ENCODE measurements at regions not wholly inside any gene's neighbourhood (a gene's known extent, or its start where the extent isn't known, plus 50 kb on each side); places are given as distances from the start of the nearest gene placed in this dataset.
A peak's percentile ranks its signal among the peaks of the same experiment; 100 is the strongest.
"Not testable (repeated sequence)": the region's sequence is repeated elsewhere in the genome, so short reads cannot be mapped to it uniquely, and the experiment has no call there.

DNA sequence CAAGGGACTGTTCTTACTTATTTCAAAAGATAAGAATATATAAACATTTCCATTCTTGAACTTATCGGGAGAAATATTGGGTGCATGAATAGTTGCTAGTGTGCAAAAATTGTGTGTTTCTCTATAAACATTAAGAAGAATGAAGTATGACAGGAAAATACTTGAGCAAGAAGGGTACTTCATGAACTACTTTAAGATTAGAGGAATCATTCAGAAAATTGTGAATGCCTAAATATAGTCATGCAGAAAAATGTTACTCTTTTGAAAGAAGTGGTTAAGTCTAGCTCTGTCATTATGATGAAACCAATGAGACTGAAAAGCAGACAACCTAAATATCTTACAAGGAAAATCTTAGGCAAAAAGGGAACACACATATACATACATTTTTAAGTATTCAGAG, 207.8 kb upstream of the PCDH18 start:
- DNase-seq (ENCODE audit: low spot score) = no peak

DNA sequence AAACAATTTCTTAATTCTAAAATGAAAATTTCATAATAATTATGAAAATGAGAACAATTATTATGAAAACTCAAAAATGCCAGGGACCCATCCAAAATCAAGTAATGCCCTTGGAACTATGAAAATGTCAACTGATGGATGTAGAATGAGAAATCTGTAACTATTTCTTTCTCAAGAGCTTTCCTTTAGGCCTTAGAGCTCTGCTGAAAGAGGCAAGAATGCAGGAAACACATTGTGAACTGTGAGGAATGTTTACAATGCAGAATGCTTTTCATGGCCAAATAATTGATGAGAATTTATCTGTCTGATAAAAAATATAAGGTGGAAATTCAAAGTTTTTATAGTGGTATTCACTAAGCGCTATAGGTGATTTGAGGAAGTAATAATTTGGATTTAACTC, 207.1 kb upstream of the PCDH18 start:
- no peak for DNase-seq (ENCODE audit: low spot score)

DNA sequence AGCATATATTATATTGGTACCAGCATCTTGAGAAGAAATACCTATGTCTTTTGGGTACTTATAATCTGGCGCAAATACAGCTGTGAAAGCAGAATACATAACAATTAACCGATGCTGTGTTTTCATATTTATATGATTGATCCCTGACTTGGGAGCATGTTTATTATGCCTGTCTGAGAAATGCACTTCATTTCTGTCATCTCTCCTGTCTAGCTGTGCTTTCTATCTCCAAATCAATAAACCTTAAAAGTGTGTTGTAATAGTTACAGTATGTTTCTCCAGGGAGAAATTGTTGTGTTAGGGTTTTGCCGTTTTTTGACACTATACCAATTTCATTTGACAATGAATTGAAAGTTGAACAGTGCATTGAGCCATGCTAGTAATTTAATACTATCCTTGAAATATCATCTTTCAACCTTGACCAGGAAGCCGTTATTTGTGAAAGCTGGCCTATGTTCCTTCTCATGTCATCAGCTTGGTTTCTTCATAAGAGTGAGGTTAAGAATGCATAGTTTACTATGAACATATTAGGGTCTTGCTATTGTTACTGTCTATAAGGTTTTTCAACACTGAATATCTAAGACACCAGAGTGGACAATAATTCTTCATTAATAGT, 206.2 kb upstream of the PCDH18 start:
- no peak for DNase-seq (ENCODE audit: low spot score)

DNA sequence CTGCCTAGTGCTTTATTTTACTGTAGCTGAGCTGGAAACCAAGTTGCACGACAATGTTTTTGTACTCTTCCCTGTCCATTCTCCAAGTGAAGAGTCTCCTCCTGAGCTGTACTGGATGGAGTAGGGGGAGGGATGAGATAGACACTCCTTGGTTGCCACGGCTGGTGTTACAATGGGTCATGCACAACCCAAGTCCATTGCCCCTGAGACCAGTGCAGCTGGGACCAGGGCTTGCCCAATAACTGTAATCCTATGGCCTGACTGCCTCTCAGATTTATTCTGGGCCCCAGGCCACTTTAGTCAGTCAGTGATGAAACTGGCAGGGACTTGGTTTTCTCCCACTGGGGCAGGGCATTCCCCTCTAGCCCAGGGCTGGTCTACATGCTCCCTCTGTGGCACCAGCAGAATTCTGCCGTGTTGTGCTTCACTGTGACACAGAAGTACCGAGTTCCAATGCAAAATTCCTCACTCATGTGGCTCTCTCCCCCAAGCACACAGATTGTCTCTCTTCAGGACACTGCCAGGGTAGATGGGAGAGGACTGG, 203.3 kb upstream of the PCDH18 start:
- no peak for DNase-seq (ENCODE audit: low spot score)

DNA sequence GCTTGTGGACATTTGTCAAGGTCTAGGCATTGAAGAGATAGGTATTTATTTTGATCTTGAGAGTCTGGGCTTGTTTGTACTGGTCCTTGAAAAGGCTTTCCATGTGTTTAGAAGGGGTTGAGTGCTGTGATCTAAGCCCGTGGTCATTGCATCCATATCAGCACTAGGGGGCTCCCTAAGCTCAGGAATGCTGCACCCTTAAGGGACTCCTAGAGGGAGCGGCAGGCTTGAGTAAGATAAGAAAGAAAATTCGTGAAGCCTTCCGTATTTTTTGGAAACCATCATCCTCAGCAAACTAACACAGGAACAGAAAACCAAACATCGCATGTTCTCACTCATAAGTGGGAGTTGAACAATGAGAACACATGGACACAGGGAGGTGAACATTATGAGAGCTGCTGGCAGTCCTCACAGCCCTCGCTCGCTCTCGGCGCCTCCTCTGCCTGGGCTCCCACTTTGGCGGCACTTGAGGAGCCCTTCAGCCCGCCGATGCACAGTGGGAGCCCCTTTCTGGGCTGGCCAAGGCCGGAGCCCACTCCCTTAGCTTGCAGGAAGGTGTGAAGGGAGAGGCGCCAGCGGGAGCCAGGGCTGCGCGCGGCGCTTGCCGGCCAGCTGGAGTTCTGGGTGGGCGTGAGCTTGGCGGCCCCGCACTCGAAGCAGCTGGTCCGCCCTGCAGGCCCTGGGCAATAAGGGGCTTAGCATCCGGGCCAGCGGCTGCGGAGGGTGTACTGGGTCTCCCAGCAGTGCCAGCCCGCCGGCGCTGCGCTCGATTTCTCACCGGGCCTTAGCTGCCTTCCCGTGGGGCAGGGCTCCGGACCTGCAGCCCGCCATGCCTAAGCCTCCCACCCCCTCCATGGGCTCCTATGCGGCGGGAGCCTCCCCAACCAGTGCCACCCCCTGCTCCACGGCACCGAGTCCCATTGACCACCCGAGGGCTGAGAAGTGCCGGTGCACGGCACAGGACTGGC, 201.2 kb upstream of the PCDH18 start:
- not testable (repeated sequence) for DNase-seq (ENCODE audit: low spot score)

DNA sequence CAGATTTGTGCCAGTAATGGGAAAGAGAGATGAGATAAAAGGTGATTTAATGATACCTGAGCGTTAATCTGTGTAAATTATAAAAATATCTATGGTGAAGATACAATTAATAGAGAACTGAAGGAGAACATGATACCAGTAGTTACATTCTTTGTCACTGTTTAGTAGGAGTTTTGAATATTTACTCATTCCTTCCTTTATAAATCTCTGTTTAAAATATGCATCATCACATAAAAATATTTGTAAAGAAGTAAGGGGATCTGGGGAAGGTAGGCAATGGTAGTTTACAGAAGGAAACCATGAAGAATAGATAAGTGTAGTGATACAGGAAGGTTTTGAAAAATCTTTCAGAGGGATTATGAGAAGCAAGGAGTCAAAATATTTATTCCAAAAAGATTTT, 190.6 kb upstream of the PCDH18 start:
- no peak for DNase-seq (ENCODE audit: low spot score)

DNA sequence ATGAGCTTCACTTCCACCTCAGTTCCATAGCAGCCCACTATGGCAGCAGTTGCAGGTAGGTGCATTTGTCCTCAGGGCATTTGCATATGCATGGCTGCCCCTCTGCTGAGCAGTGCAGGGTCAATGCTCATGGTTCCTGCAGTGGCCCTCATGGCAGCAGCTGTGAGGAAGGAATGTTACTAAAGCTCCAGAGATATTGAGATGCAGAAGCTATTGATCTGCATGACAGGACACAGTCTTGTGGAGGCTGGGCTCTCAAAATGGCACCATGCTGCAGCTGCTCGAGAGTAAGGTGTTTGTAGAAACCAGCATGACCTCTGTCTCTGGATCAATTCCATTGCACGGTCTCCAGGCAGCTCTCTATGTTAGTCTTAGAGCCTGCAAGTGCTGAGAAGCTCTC, 179.2 kb upstream of the PCDH18 start:
- no peak for DNase-seq (ENCODE audit: low spot score)

DNA sequence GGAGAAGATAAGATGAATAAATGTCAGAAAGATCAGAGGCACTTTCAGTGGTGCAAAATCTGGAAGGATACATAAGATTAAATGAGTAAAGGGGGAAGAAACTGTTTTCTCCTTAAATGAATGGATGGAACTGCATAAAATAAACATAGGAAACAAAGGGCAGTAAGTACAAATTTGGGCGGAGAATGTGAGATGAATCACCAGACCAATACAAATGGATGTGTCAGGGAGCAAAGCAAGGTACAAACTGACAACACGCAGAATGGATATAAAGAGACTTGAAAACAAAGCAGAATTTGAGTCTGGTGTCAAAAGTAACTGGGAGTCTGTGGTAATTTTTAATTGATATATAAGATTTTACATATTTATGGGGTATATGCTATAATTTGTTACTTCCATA, 175.3 kb upstream of the PCDH18 start:
- peak; percentile 4 for DNase-seq (ENCODE audit: low spot score)

DNA sequence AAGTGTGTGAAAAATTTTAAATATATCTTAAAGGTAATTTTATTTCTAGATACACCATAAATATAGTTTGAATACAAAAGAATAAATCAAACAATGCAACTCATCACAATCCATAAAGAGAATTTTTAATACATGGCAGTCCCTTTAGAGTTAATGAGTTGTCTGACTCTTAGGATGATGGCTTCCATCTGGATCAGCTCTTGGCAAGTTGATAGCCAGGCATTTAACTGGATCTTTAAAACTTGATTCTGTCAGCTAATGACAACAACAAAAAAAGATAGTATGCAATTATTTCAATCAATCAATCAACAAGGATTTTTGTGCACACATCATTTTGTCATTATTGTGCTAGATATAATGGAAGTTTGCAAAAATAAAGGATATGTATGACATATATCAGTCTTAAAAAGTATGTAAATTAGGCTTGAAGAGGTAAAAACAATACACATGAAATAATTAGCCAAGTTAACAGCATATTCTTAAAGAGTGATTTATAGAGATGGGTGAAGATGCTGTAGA, 174.9 kb upstream of the PCDH18 start:
- DNase-seq (ENCODE audit: low spot score) = no peak

DNA sequence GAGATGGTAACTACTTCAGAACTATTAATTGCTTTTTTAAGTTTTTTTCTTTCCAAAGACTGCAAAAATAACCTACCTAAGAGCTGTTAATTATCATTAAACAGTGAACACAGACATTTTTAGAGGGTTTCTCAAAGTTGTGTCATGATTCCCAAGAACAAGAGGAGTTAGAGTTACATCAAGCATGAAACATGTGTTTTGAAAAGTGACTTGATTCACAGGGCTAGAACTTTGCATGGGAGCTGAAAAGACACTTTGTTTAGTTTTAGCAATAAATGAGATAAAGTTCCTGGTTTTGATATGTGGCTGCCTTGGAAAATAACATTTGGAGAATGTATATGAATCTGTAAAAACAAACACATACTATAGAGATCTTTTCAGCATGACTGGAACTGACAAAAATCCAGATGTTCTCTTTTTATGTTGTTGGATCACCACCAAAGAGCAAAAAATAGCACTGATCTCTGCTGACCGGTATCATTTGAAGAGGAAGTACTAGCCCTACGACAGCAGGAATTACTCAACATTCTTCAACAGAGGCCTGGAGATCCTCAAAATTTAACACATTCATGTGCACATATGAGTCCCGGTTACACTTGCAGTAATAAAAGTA, 173.0 kb upstream of the PCDH18 start:
- DNase-seq (ENCODE audit: low spot score) = no peak

DNA sequence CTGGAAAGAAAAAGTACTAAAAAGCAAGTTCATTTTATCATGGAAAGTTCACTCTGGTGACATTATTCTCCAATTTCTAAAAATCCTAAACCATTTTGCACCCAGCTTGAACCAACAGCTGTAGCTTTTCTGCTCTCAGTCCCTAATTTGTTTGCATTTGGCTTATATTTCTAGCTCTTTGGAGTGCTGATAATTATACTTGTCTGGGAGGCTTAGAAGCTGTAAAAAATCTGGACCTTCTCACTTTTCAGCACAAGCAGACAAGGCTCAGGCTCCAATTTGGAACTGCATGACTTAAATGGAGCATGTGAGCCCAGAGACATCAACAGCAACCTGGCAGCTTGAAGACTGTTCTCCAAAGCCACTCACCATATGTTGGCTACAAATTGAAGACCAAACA, 170.9 kb upstream of the PCDH18 start:
- no peak for DNase-seq (ENCODE audit: low spot score)

DNA sequence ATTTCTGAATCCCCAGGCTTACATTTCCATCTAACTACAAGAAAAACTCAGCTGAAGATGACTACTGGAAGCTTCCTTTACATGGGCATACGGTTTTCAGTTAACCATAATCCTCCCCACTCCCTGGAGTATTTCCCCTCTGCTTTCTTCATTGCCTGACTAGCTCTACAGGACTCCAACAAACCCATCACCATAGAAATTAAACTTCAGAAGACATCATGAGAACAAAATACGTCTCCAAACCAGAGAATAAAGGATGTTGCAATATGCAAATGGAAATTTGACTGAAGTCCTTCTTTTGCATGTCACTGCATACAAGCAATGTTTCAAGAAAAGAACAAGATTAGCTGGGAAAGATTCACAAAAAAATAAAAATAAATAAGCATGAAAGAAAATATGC, 170.2 kb upstream of the PCDH18 start:
- no peak for DNase-seq (ENCODE audit: low spot score)

DNA sequence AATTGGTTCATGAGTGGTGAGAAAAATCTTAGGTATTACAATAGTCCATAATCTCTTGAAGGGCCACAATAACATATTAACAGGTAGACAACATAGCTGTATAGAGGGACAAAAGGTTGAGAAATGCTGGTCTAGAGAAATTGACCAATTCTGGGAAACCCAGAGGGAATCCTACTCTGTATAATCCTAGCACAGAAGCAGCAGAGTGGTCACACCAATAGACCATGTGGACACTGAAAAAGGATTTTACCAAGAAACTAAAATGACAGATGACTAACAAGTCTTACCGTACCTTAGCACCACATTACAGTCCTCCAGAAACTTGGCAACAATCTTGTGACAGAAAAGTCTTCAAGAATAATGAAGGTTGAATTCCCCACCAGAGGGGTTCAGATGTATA, 169.1 kb upstream of the PCDH18 start:
- no peak for DNase-seq (ENCODE audit: low spot score)

DNA sequence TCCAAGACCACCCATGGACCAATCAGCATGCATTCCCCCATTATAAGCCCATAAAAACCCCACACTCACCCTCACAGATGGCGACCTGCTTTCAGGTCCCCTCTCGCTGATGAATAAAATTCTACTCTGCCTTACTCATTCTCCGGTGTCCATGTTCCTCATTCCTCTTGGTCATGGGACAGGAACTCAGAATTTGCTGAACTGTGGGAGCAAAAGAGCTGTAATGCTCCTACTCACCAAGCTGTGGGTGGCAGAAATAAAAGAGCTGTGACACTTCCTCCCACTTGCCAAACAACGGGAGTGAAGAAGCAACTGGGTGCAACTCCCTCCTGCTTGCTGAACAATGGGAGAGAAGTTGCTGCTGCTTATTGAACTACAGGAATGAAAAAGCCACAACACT, 168.5 kb upstream of the PCDH18 start:
- no peak for DNase-seq (ENCODE audit: low spot score)

DNA sequence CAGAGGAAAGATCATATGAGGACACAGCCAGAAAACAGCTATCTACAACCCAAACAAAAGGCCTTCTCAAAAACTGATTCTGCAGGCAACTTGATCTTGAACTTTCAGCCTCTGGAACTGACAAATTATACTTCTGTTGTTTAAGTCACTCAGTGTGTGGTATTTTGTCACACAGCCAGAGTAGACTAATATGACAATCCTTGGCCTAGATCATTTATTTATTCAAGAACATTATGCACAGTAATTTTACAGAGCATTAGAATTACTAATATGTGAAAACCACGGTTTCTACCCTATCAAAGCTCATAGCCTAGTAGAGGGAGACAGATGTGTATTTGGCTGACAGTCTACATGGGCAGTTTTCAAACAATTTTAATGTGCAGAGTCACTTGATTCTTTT, 167.8 kb upstream of the PCDH18 start:
- no peak for DNase-seq (ENCODE audit: low spot score)

DNA sequence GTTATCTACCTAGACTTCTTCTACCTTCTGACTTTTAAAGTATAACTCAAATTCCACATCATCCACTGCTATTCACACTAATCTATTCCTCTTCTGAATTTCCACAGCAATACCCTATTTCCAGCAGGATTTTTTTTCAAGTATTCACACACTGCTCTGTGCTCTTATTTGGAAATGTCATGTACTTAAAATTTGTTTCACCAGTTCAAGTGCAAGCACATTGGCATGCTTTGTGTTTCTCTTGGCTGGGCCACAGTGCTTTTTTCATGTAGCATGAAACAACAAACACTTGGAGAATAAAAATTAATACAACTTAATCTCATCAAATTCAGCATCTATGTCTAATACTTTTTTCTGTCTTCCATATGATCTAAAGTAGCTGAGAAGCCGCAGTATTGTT, 161.8 kb upstream of the PCDH18 start:
- DNase-seq (ENCODE audit: low spot score) = no peak

DNA sequence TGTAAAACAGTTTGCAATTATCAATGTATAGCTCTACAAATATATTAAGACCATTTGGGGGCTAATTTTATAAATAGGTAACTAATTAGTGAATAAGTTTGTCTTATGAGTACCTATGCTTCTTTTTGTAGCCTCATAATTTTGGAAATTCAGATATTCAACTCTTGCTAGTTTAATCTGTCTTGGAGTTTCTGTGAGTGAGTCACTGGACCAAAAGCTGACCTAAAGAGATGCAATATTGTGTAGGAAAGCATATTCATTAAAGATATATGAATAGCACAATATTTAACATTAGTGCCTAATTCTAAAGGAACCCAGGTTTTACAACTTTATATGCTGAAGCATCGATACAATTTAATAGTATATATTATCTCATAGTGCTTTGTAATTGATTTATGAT, 161.3 kb upstream of the PCDH18 start:
- DNase-seq (ENCODE audit: low spot score) = no peak

DNA sequence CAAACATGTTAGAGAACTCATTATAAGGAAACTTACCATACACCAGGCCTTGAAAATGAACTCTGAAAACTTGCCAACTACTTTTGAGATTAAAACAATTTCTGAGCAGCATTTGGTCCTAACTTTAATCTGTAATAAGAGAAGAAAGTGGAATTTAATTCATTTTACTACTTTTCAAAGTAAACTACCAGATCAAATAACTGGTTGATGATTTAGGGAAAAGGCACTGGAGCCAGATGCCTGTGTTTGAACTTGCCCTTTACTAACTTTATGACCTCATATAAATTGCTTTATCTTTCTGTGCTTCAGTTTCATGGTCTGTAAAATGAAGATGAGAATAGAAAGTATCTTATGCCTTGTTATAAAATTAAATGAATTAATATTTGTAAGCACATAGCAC, 159.9 kb upstream of the PCDH18 start:
- DNase-seq (ENCODE audit: low spot score) = no peak

DNA sequence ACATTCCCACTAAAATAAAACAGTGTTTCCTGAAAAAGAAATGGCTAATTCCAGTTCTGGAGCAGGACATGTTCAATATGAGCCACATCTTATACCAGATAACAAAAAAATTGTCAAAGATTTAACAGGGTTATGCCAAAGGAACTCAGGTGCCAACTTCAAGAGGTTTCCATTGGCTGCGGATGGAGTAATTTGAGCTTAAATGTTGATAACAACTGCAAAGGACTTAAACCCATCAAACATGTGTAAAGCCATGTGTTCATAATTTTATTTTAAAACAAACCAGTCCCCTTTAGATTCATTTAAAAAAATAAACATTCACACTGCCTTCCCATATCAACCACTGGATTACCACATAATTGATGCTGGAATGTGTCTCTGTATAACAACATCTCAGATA, 156.4 kb upstream of the PCDH18 start:
- DNase-seq (ENCODE audit: low spot score) = no peak

DNA sequence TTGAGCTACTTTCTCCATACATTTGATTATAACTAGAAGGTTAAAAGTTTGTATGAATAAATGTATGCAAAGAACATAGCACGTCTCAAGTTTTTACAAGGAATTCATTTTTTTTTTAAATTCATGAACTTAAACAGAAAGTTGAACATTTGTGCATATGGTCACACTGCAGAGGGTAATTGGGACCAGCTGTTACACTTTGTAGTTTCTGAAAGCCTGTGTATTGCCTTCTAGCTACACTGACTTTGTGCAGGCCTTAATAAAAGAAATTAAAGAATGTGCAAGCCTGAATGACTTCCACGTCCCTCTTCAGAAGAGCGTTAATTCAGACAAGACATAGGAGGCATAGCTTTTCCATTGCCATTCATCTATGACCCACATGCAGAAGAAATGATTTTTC, 153.1 kb upstream of the PCDH18 start:
- DNase-seq (ENCODE audit: low spot score) = no peak

DNA sequence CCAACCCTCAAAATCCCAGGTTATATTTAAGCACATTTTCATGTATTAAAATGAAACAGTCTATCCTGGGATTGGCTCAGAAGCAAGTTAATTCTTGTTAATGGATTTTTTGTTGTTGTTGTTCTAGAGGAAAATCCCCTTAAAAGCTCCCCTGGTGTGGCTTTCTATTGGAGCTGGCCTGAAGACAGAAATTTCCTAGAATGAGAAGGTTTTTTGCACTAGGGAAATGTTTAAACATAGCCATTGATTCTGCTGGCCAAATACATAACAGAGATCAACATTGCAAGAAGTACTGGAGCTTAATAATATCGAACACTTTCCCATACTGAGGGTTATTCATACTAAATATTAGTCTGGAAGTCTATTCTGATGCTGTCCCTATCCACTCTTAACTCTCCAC, 148.8 kb upstream of the PCDH18 start:
- no peak for DNase-seq (ENCODE audit: low spot score)

DNA sequence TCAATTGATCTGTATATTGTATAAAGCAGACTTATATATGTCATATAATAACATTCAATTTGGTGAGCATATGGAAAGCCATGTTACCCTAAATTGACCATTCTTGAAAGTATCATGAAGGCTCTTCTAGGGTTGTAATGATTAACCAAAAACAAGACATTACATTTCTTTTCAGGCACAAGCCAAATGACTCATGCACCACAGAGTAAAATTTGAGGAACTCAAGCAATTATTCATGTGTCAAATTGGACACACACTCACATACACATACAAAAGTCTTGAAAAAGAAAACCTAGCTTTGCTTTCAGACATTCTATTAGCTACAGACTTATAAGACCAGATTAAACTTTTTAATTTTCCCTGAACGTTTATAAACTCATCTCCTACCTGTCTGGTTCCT, 146.5 kb upstream of the PCDH18 start:
- no peak for DNase-seq (ENCODE audit: low spot score)

DNA sequence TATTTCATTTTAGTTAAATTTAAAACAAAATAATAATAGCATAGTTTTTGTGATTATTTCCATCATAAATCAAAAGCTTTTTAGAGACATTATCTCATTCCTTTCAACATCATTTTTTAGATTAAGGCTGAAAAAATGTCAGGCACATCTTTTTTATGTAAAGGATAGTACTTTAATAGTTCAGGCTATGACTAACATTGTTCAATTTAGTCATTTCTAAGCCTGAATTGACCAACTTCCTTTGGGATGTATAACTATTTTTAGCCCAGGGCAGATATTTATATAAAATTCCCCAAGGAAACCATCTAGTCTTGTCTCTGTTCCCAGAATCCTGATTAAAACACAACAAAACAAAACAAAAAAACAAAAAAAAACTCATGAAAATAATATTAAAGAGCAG, 145.6 kb upstream of the PCDH18 start:
- peak; percentile 40 for DNase-seq (ENCODE audit: low spot score)
